ENCODE measurements at regions not wholly inside any gene's neighbourhood (a gene's known extent, or its start where the extent isn't known, plus 50 kb on each side); places are given as distances from the start of the nearest gene placed in this dataset.

GRCh38 chr5:66324357-66324756 lies 180.3 kb downstream of the SREK1 start:
- no peak for TF ChIP-seq CTCF (IDR thresholded peaks at IDR 0.05)
- no peak for TF ChIP-seq POLR2A (IDR thresholded peaks at IDR 0.05)
